Immature natural killer cell (primary cell): ENCODE measurements at regions not wholly inside any gene's neighbourhood (a gene's known extent, or its start where the extent isn't known, plus 50 kb on each side); places are given as distances from the start of the nearest gene placed in this dataset.

Source experiments
- DNase-seq, 3 donors: peaks; one replicate each; pipeline ENCODE4 v3.0.0; 2022; ENCODE audit warnings: mixed read lengths in 1 of 3
- H3K27ac Mint-ChIP-seq, 6 donors: one replicate each; pipeline ENCODE4 v1.8.0; 2020; ENCODE audit warnings: mixed read lengths in 6 of 6, mild to moderate bottlenecking in 5 of 6, inconsistent platforms in 4 of 6, moderate library complexity in 3 of 6
- H3K27me3 Mint-ChIP-seq, 3 donors: one replicate each; pipeline ENCODE4 v1.8.0; 2020 to 2021; ENCODE audit warnings: low read depth in 3 of 3, mild to moderate bottlenecking in 3 of 3, mixed read lengths in 3 of 3, moderate library complexity in 3 of 3, inconsistent platforms in 1 of 3
- H3K36me3 Mint-ChIP-seq, 3 donors: one replicate each; pipeline ENCODE4 v1.8.0; 2020; ENCODE audit warnings: mixed read lengths in 3 of 3, inconsistent platforms in 2 of 3, mild to moderate bottlenecking in 2 of 3
- H3K4me1 Mint-ChIP-seq, 2 donors: one replicate each; pipeline ENCODE4 v1.8.0; 2020; ENCODE audit warnings: inconsistent platforms in 2 of 2, mild to moderate bottlenecking in 2 of 2, mixed read lengths in 2 of 2, moderate library complexity in 1 of 2
- H3K4me3 Mint-ChIP-seq, 5 donors: one replicate each; pipeline ENCODE4 v1.8.0; 2020; ENCODE audit warnings: mild to moderate bottlenecking in 5 of 5, mixed read lengths in 5 of 5, inconsistent platforms in 3 of 5, moderate library complexity in 3 of 5
- H3K9me3 Mint-ChIP-seq, 6 donors: one replicate each; pipeline ENCODE4 v1.8.0; 2020; ENCODE audit warnings: mild to moderate bottlenecking in 6 of 6, mixed read lengths in 6 of 6, inconsistent platforms in 4 of 6, moderate library complexity in 3 of 6

GRCh38 chr9:1440256-1440655, 390.1 kb downstream of the DMRT2 start:
- peaks cover 2 to 5% (median 2%) of the 10 kb centered on the region in 3 donors for H3K27me3 Mint-ChIP-seq
- H3K4me3 Mint-ChIP-seq: no peak overlapping the region
- no peak for DNase-seq
- no peaks in the 10 kb centered on the region for H3K36me3 Mint-ChIP-seq
- H3K4me1 Mint-ChIP-seq: no peaks in the 10 kb centered on the region
- peaks cover 0 to 5% (median 1%) of the 10 kb centered on the region in 6 donors for H3K9me3 Mint-ChIP-seq
- no peak overlapping the region for H3K27ac Mint-ChIP-seq

GRCh38 chr9:1442105-1442504, 391.9 kb downstream of the DMRT2 start:
- peaks cover 2 to 5% (median 2%) of the 10 kb centered on the region in 3 donors for H3K27me3 Mint-ChIP-seq
- H3K4me1 Mint-ChIP-seq: no peaks in the 10 kb centered on the region
- peaks cover 0 to 5% (median 1%) of the 10 kb centered on the region in 6 donors for H3K9me3 Mint-ChIP-seq
- H3K4me3 Mint-ChIP-seq: no peak overlapping the region
- no peak for DNase-seq
- no peak overlapping the region for H3K27ac Mint-ChIP-seq
- H3K36me3 Mint-ChIP-seq: no peaks in the 10 kb centered on the region

GRCh38 chr9:1443450-1443849, 393.3 kb downstream of the DMRT2 start:
- H3K27me3 Mint-ChIP-seq: peaks cover 0 to 5% (median 2%) of the 10 kb centered on the region in 3 donors
- no peak overlapping the region for H3K4me3 Mint-ChIP-seq
- peaks cover 0 to 2% (median 0%) of the 10 kb centered on the region in 6 donors for H3K9me3 Mint-ChIP-seq
- no peaks in the 10 kb centered on the region for H3K4me1 Mint-ChIP-seq
- DNase-seq: no peak
- no peaks in the 10 kb centered on the region for H3K36me3 Mint-ChIP-seq
- H3K27ac Mint-ChIP-seq: no peak overlapping the region

GRCh38 chr9:1446671-1447070, 396.5 kb downstream of the DMRT2 start:
- Mint-ChIP-seq H3K9me3 (peaks cover 0 to 3% (median 0%) of the 10 kb centered on the region in 6 donors), H3K4me1 (no peaks in the 10 kb centered on the region), H3K36me3 (no peaks in the 10 kb centered on the region), H3K27me3 (peaks cover 0 to 2% (median 0%) of the 10 kb centered on the region in 3 donors), H3K4me3 (no peak overlapping the region), H3K27ac (no peak overlapping the region)
- DNase-seq: no peak

GRCh38 chr9:1453636-1454035, 403.5 kb downstream of the DMRT2 start:
- no peak overlapping the region for H3K4me3 Mint-ChIP-seq
- no peaks in the 10 kb centered on the region for H3K36me3 Mint-ChIP-seq
- DNase-seq: no peak
- no peak overlapping the region for H3K27ac Mint-ChIP-seq
- peaks cover 0 to 3% (median 0%) of the 10 kb centered on the region in 6 donors for H3K9me3 Mint-ChIP-seq
- H3K4me1 Mint-ChIP-seq: no peaks in the 10 kb centered on the region
- H3K27me3 Mint-ChIP-seq: peaks cover 0 to 4% (median 0%) of the 10 kb centered on the region in 3 donors

- peaks cover 0 to 3% (median 0%) of the 10 kb centered on the region in 6 donors for H3K9me3 Mint-ChIP-seq
- H3K36me3 Mint-ChIP-seq: no peaks in the 10 kb centered on the region
- no peaks in the 10 kb centered on the region for H3K4me1 Mint-ChIP-seq
- H3K27me3 Mint-ChIP-seq: peaks cover 0 to 4% (median 0%) of the 10 kb centered on the region in 3 donors
- H3K27ac Mint-ChIP-seq: no peak overlapping the region
- no peak overlapping the region for H3K4me3 Mint-ChIP-seq
- DNase-seq: no peak
These were observed 404.1 kb downstream of the DMRT2 start for GRCh38 chr9:1454211-1454610.

GRCh38 chr9:1454616-1455347, 404.6 kb downstream of the DMRT2 start:
- no peak overlapping the region for H3K4me3 Mint-ChIP-seq
- H3K36me3 Mint-ChIP-seq: no peaks in the 10 kb centered on the region
- no peaks in the 10 kb centered on the region for H3K4me1 Mint-ChIP-seq
- H3K9me3 Mint-ChIP-seq: peaks cover 0 to 1% (median 0%) of the 10 kb centered on the region in 6 donors
- H3K27ac Mint-ChIP-seq: no peak overlapping the region
- H3K27me3 Mint-ChIP-seq: peaks cover 0 to 4% (median 0%) of the 10 kb centered on the region in 3 donors
- no peak for DNase-seq

GRCh38 chr9:1455766-1456165, 405.6 kb downstream of the DMRT2 start:
- Mint-ChIP-seq H3K4me3 (no peak overlapping the region), H3K9me3 (peaks cover 0 to 1% (median 0%) of the 10 kb centered on the region in 6 donors), H3K36me3 (no peaks in the 10 kb centered on the region), H3K4me1 (no peaks in the 10 kb centered on the region), H3K27me3 (peaks cover 0 to 4% (median 2%) of the 10 kb centered on the region in 3 donors), H3K27ac (no peak overlapping the region)
- DNase-seq: no peak

GRCh38 chr9:1456301-1457024, 406.3 kb downstream of the DMRT2 start:
- peaks cover 0 to 4% (median 2%) of the 10 kb centered on the region in 3 donors for H3K27me3 Mint-ChIP-seq
- no peak for DNase-seq
- no peaks in the 10 kb centered on the region for H3K36me3 Mint-ChIP-seq
- H3K4me3 Mint-ChIP-seq: no peak overlapping the region
- H3K4me1 Mint-ChIP-seq: no peaks in the 10 kb centered on the region
- H3K27ac Mint-ChIP-seq: no peak overlapping the region
- H3K9me3 Mint-ChIP-seq: peaks cover 0 to 4% (median 0%) of the 10 kb centered on the region in 6 donors

GRCh38 chr9:1457460-1457859, 407.3 kb downstream of the DMRT2 start:
- no peaks in the 10 kb centered on the region for H3K4me1 Mint-ChIP-seq
- H3K9me3 Mint-ChIP-seq: peaks cover 0 to 7% (median 0%) of the 10 kb centered on the region in 6 donors
- no peak overlapping the region for H3K27ac Mint-ChIP-seq
- H3K27me3 Mint-ChIP-seq: peaks cover 0 to 2% (median 2%) of the 10 kb centered on the region in 3 donors
- DNase-seq: no peak
- no peaks in the 10 kb centered on the region for H3K36me3 Mint-ChIP-seq
- H3K4me3 Mint-ChIP-seq: no peak overlapping the region

GRCh38 chr9:1458503-1458902, 408.3 kb downstream of the DMRT2 start:
- no peak for DNase-seq
- Mint-ChIP-seq H3K4me3 (no peak overlapping the region), H3K27me3 (peaks cover 0 to 2% (median 2%) of the 10 kb centered on the region in 3 donors), H3K27ac (no peak overlapping the region), H3K36me3 (no peaks in the 10 kb centered on the region), H3K9me3 (peaks cover 0 to 8% (median 0%) of the 10 kb centered on the region in 6 donors), H3K4me1 (no peaks in the 10 kb centered on the region)

- no peak for DNase-seq
- Mint-ChIP-seq H3K4me1 (no peaks in the 10 kb centered on the region), H3K27me3 (peaks cover 0 to 2% (median 0%) of the 10 kb centered on the region in 3 donors), H3K9me3 (peaks cover 0 to 8% (median 0%) of the 10 kb centered on the region in 6 donors), H3K36me3 (no peaks in the 10 kb centered on the region), H3K27ac (no peak overlapping the region), H3K4me3 (no peak overlapping the region)
These were observed 410.1 kb downstream of the DMRT2 start for GRCh38 chr9:1460143-1460769.

GRCh38 chr9:1461812-1462211, 411.7 kb downstream of the DMRT2 start:
- no peaks in the 10 kb centered on the region for H3K4me1 Mint-ChIP-seq
- no peak overlapping the region for H3K27ac Mint-ChIP-seq
- no peak overlapping the region for H3K4me3 Mint-ChIP-seq
- H3K27me3 Mint-ChIP-seq: peaks cover 0 to 2% (median 2%) of the 10 kb centered on the region in 3 donors
- DNase-seq: no peak
- H3K36me3 Mint-ChIP-seq: no peaks in the 10 kb centered on the region
- H3K9me3 Mint-ChIP-seq: peaks cover 0 to 11% (median 0%) of the 10 kb centered on the region in 6 donors
